Osteoblast (primary cell): ENCODE measurements at regions not wholly inside any gene's neighbourhood (a gene's known extent, or its start where the extent isn't known, plus 50 kb on each side); places are given as distances from the start of the nearest gene placed in this dataset.

ENCODE experiments used
- DNase-seq: peaks from one replicate; pipeline ENCODE4 v3.0.0; 2011; ENCODE audit warnings: low spot score, mixed read lengths; ENCODE audit not compliant: insufficient read length; ENCODE audit errors: missing footprints
- H2AFZ ChIP-seq: 2 replicates; pipeline ENCODE4 v1.6.0; 2011; ENCODE audit warnings: mild to moderate bottlenecking, low read length
- H3K27ac ChIP-seq: 2 replicates; pipeline ENCODE4 v1.5.1; 2011; ENCODE audit warnings: mild to moderate bottlenecking, low read depth, low read length, moderate library complexity
- H3K27me3 ChIP-seq: 2 replicates; pipeline ENCODE4 v1.6.0; 2012; ENCODE audit warnings: mild to moderate bottlenecking, control low read depth, inconsistent platforms, low read length, moderate library complexity; ENCODE audit not compliant: insufficient read depth
- H3K36me3 ChIP-seq: 2 replicates; pipeline ENCODE4 v1.5.1; 2011; ENCODE audit warnings: mild to moderate bottlenecking, low read length, control low read depth, moderate library complexity; ENCODE audit not compliant: insufficient read depth
- H3K4me1 ChIP-seq: 2 replicates; pipeline ENCODE4 v1.5.1; 2011; ENCODE audit warnings: mild to moderate bottlenecking, low read length, control low read depth, moderate library complexity; ENCODE audit not compliant: insufficient read depth
- H3K4me2 ChIP-seq: 2 replicates; pipeline ENCODE4 v1.6.0; 2011; ENCODE audit warnings: mild to moderate bottlenecking, low read length; ENCODE audit not compliant: insufficient read depth
- H3K4me3 ChIP-seq: fragments of 200-600 bp; sonication (generic); 3 replicates; pipeline ENCODE4 v1.5.1; 2012; ENCODE audit warnings: mild to moderate bottlenecking, low read length, inconsistent platforms; ENCODE audit not compliant: insufficient read depth
- H3K79me2 ChIP-seq: 2 replicates; pipeline ENCODE4 v1.6.0; 2012; ENCODE audit warnings: mild to moderate bottlenecking, low read length, control low read depth, inconsistent platforms; ENCODE audit not compliant: insufficient read depth
- H3K9me3 ChIP-seq: 2 replicates; pipeline ENCODE4 v1.5.1; 2011; ENCODE audit warnings: low read depth, low read length, control low read depth
- H4K20me1 ChIP-seq: 2 replicates; pipeline ENCODE4 v1.6.0; 2012; ENCODE audit warnings: mild to moderate bottlenecking, low read length, control low read depth; ENCODE audit not compliant: insufficient read depth
- CTCF ChIP-seq: IDR thresholded peaks from 2 replicates; pipeline ENCODE4 v1.5.1; 2011; ENCODE audit warnings: mild to moderate bottlenecking, low read depth, low read length, moderate library complexity; ENCODE audit errors: extremely low read depth

- H3K9me3 ChIP-seq = no peaks in the 10 kb centered on the region
- H3K4me3 ChIP-seq = no peak overlapping the region
- no peaks in the 10 kb centered on the region for H3K79me2 ChIP-seq
- no peaks in the 10 kb centered on the region for H3K27me3 ChIP-seq
- no peak overlapping the region for H3K4me2 ChIP-seq
- no peak for TF ChIP-seq CTCF
- DNase-seq = no peak
- H2AFZ ChIP-seq = no peak overlapping the region
- no peaks in the 10 kb centered on the region for H3K36me3 ChIP-seq
- no peaks in the 10 kb centered on the region for H3K4me1 ChIP-seq
- no peak overlapping the region for H3K27ac ChIP-seq
- no peaks in the 10 kb centered on the region for H4K20me1 ChIP-seq
These were observed 404.3 kb downstream of the ZNF521 start for GRCh38 chr18:24947521-24948305.

- no peak overlapping the region for H2AFZ ChIP-seq
- no peak for DNase-seq
- no peak for TF ChIP-seq CTCF
These were observed 402.1 kb downstream of the ZNF521 start for GRCh38 chr18:24949908-24950307.

GRCh38 chr18:24954341-24954740, 397.6 kb downstream of the ZNF521 start:
- no peak for TF ChIP-seq CTCF
- no peak overlapping the region for H3K4me3 ChIP-seq
- no peaks in the 10 kb centered on the region for H3K9me3 ChIP-seq
- no peak overlapping the region for H2AFZ ChIP-seq
- H4K20me1 ChIP-seq = no peaks in the 10 kb centered on the region
- H3K4me1 ChIP-seq = no peaks in the 10 kb centered on the region
- H3K4me2 ChIP-seq = no peak overlapping the region
- DNase-seq = no peak
- no peak overlapping the region for H3K27ac ChIP-seq
- H3K36me3 ChIP-seq = no peaks in the 10 kb centered on the region
- H3K79me2 ChIP-seq = no peaks in the 10 kb centered on the region
- no peaks in the 10 kb centered on the region for H3K27me3 ChIP-seq

More at GRCh38 chr18:24949908-24950307, 402.1 kb downstream of the ZNF521 start:
- H3K9me3 ChIP-seq = no peaks in the 10 kb centered on the region
- H3K79me2 ChIP-seq = no peaks in the 10 kb centered on the region
- H3K27ac ChIP-seq = no peak overlapping the region
- no peaks in the 10 kb centered on the region for H4K20me1 ChIP-seq
- H3K4me1 ChIP-seq = no peaks in the 10 kb centered on the region
- H3K4me3 ChIP-seq = no peak overlapping the region
- no peaks in the 10 kb centered on the region for H3K27me3 ChIP-seq
- no peaks in the 10 kb centered on the region for H3K36me3 ChIP-seq
- no peak overlapping the region for H3K4me2 ChIP-seq

- DNase-seq = no peak
- TF ChIP-seq CTCF = no peak
- no peak overlapping the region for H3K4me2 ChIP-seq
- no peak overlapping the region for H3K4me3 ChIP-seq
- H3K9me3 ChIP-seq = no peaks in the 10 kb centered on the region
- no peak overlapping the region for H3K27ac ChIP-seq
- no peaks in the 10 kb centered on the region for H3K79me2 ChIP-seq
- no peaks in the 10 kb centered on the region for H3K27me3 ChIP-seq
- H3K36me3 ChIP-seq = no peaks in the 10 kb centered on the region
- no peaks in the 10 kb centered on the region for H3K4me1 ChIP-seq
- no peak overlapping the region for H2AFZ ChIP-seq
- H4K20me1 ChIP-seq = no peaks in the 10 kb centered on the region
These were observed 394.0 kb downstream of the ZNF521 start for GRCh38 chr18:24958001-24958400.
